Trophoblast cell (in vitro differentiated cells and primary cell): ENCODE measurements at regions not wholly inside any gene's neighbourhood (a gene's known extent, or its start where the extent isn't known, plus 50 kb on each side); places are given as distances from the start of the nearest gene placed in this dataset.
"Not testable (repeated sequence)": the region's sequence is repeated elsewhere in the genome, so short reads cannot be mapped to it uniquely, and the experiment has no call there.

ENCODE experiments used
- DNase-seq, 2 donors: peaks; one replicate each; pipeline ENCODE4 v3.0.0-alpha.2; 2016
- H2AFZ ChIP-seq: 2 replicates; pipeline ENCODE4 v1.6.1; 2013; ENCODE audit warnings: low read length, moderate library complexity, mild to moderate bottlenecking; ENCODE audit not compliant: insufficient read depth, poor library complexity
- H2AK5ac ChIP-seq: 2 replicates; pipeline ENCODE4 v1.6.1; 2013; ENCODE audit warnings: mild to moderate bottlenecking, low read length
- H2BK120ac ChIP-seq: 2 replicates; pipeline ENCODE4 v1.6.1; 2013; ENCODE audit warnings: low read length, mild to moderate bottlenecking, moderate library complexity; ENCODE audit not compliant: insufficient read depth, poor library complexity
- H2BK12ac ChIP-seq: 2 replicates; pipeline ENCODE4 v1.6.1; 2013; ENCODE audit warnings: mild to moderate bottlenecking, low read length, moderate library complexity
- H2BK5ac ChIP-seq: 2 replicates; pipeline ENCODE4 v1.6.1; 2013; ENCODE audit warnings: low read length, low read depth, moderate library complexity, mild to moderate bottlenecking; ENCODE audit not compliant: poor library complexity
- H3K14ac ChIP-seq: 2 replicates; pipeline ENCODE4 v1.6.1; 2013; ENCODE audit warnings: mild to moderate bottlenecking, low read length
- H3K18ac ChIP-seq: 2 replicates; pipeline ENCODE4 v1.6.1; 2013; ENCODE audit warnings: mild to moderate bottlenecking, low read length
- H3K23ac ChIP-seq: 2 replicates; pipeline ENCODE4 v1.6.1; 2013; ENCODE audit warnings: low read length
- H3K27ac ChIP-seq: 2 replicates; pipeline ENCODE4 v1.5.1; 2013; ENCODE audit warnings: low read depth, mild to moderate bottlenecking, inconsistent platforms, low read length, moderate library complexity
- H3K27me3 ChIP-seq: 2 replicates; pipeline ENCODE4 v1.6.1; 2013; ENCODE audit warnings: inconsistent platforms, mild to moderate bottlenecking, low read length, moderate library complexity; ENCODE audit not compliant: insufficient read depth
- H3K36me3 ChIP-seq, 2 experiments: 1 replicate in 1 of 2; 2 replicates in 1 of 2; pipeline ENCODE4 v1.6.1; 2013; ENCODE audit warnings: low read length in 2 of 2, mild to moderate bottlenecking in 2 of 2, moderate library complexity in 1 of 2; ENCODE audit not compliant: insufficient read depth in 2 of 2, control insufficient read depth in 1 of 2
- H3K4ac ChIP-seq: 2 replicates; pipeline ENCODE4 v1.6.1; 2013; ENCODE audit warnings: low read depth, mild to moderate bottlenecking, low read length, moderate library complexity
- H3K4me1 ChIP-seq, 2 experiments: 1 replicate in 1 of 2; 2 replicates in 1 of 2; pipeline ENCODE4 v1.6.1; 2013; ENCODE audit warnings: low read length in 2 of 2, mild to moderate bottlenecking in 2 of 2, moderate library complexity in 1 of 2; ENCODE audit not compliant: insufficient read depth in 2 of 2, control insufficient read depth in 1 of 2
- H3K4me2 ChIP-seq: 2 replicates; pipeline ENCODE4 v1.6.1; 2013; ENCODE audit warnings: inconsistent platforms, mild to moderate bottlenecking, low read length, moderate library complexity
- H3K4me3 ChIP-seq: 2 replicates; pipeline ENCODE4 v1.5.1; 2013; ENCODE audit warnings: mild to moderate bottlenecking, low read depth, low read length, inconsistent platforms
- H3K79me1 ChIP-seq: one replicate; pipeline ENCODE4 v1.6.1; 2013; ENCODE audit warnings: low read length
- H3K79me2 ChIP-seq: 2 replicates; pipeline ENCODE4 v1.6.1; 2013; ENCODE audit warnings: low read length, mild to moderate bottlenecking; ENCODE audit not compliant: control insufficient read depth, insufficient read depth, poor library complexity
- H3K9ac ChIP-seq: 2 replicates; pipeline ENCODE4 v1.6.1; 2013; ENCODE audit warnings: mild to moderate bottlenecking, low read length
- H3K9me3 ChIP-seq: 2 replicates; pipeline ENCODE4 v1.6.1; 2013; ENCODE audit warnings: low read depth, mild to moderate bottlenecking, control low read depth, inconsistent platforms, low read length; ENCODE audit not compliant: insufficient read depth
- H4K12ac ChIP-seq: 2 replicates; pipeline ENCODE4 v1.6.1; 2013; ENCODE audit warnings: low read depth, mild to moderate bottlenecking, low read length, moderate library complexity
- H4K8ac ChIP-seq: 2 replicates; pipeline ENCODE4 v1.6.1; 2013; ENCODE audit warnings: low read depth, mild to moderate bottlenecking, low read length, moderate library complexity
- H4K91ac ChIP-seq: one replicate; pipeline ENCODE4 v1.6.1; 2013; ENCODE audit warnings: low read depth, mild to moderate bottlenecking, low read length, moderate library complexity
- WGBS: extraction: QIAGEN DNeasy Blood & Tissue Kit; methylation state at CpG from one replicate; pipeline ENCODE4 v1.1.7; 2013; ENCODE audit warnings: missing lambda C conversion rate; ENCODE audit not compliant: insufficient read length, insufficient coverage; ENCODE audit errors: extremely low coverage; 5-methylcytosine and 5-hydroxymethylcytosine counted together

- Histone ChIP-seq H3K4ac (no peak overlapping the region), H3K79me1 (no peaks in the 10 kb centered on the region), H3K4me3 (no peak overlapping the region), H3K79me2 (no peaks in the 10 kb centered on the region), H3K27me3 (no peaks in the 10 kb centered on the region), H3K36me3 (no peaks in the 10 kb centered on the region), H2BK5ac (no peak overlapping the region), H4K8ac (no peak overlapping the region), H3K9me3 (peaks cover 3% of the 10 kb centered on the region), H3K4me2 (no peak overlapping the region), H3K9ac (no peak overlapping the region), H2BK120ac (no peak overlapping the region), H3K23ac (no peak overlapping the region), H3K4me1 (no peaks in the 10 kb centered on the region), H3K14ac (no peak overlapping the region), H3K27ac (no peak overlapping the region), H2BK12ac (no peak overlapping the region), H2AFZ (no peak overlapping the region), H4K12ac (no peak overlapping the region), H4K91ac (no peak overlapping the region), H2AK5ac (no peak overlapping the region), H3K18ac (no peak overlapping the region)
- no peak for DNase-seq
- WGBS = no CpG with 5 or more reads among the region's 5 CpGs
Measured at GRCh38 chr2:129565551-129566109, 413.8 kb upstream of the RAB6C start.

- no CpG with 5 or more reads among the region's 2 CpGs for WGBS
- H3K27ac ChIP-seq = not testable (repeated sequence)
Measured at GRCh38 chr2:129570812-129571211, 408.7 kb upstream of the RAB6C start.

DNA sequence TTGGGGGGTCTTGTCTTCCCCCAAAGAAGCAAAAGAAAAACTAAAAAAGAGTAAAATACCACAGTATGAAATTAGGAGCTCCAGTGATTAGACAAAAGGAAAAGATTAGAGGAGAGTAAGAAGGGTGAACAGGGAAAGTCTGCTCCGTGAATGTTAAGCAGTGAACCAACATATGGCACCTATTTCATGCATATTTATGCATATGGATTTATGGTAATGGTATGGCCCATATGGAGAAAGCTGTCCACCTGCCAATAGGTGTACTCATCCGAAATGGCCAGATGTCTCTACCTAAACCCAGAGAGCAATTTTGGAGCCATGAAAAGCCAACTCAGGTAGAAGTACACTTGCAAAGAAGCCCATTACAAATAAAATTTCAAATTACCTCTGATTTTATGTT, 404.0 kb upstream of the RAB6C start:
- no peak overlapping the region for H2BK120ac ChIP-seq
- H3K36me3 ChIP-seq = no peaks in the 10 kb centered on the region
- H3K27ac ChIP-seq = no peak overlapping the region
- no peaks in the 10 kb centered on the region for H3K4me1 ChIP-seq
- H4K8ac ChIP-seq = no peak overlapping the region
- H3K9me3 ChIP-seq = no peaks in the 10 kb centered on the region
- no peak overlapping the region for H2BK5ac ChIP-seq
- H3K4me3 ChIP-seq = no peak overlapping the region
- no peak overlapping the region for H2AK5ac ChIP-seq
- H3K18ac ChIP-seq = no peak overlapping the region
- no peak overlapping the region for H2BK12ac ChIP-seq
- H3K4me2 ChIP-seq = no peak overlapping the region
- H3K23ac ChIP-seq = no peak overlapping the region
- no peak overlapping the region for H4K12ac ChIP-seq
- H3K4ac ChIP-seq = no peak overlapping the region
- H3K79me2 ChIP-seq = no peaks in the 10 kb centered on the region
- H3K79me1 ChIP-seq = no peaks in the 10 kb centered on the region
- no peak overlapping the region for H2AFZ ChIP-seq
- no peak for DNase-seq
- H3K9ac ChIP-seq = no peak overlapping the region
- H3K27me3 ChIP-seq = no peaks in the 10 kb centered on the region
- H3K14ac ChIP-seq = no peak overlapping the region
- no peak overlapping the region for H4K91ac ChIP-seq
- WGBS = no CpG with 5 or more reads among the region's 2 CpGs

More at GRCh38 chr2:129570812-129571211, 408.7 kb upstream of the RAB6C start:
- not testable (repeated sequence) for H2AK5ac ChIP-seq, H3K4ac ChIP-seq, H2AFZ ChIP-seq, H2BK12ac ChIP-seq, H3K36me3 ChIP-seq, H3K4me2 ChIP-seq, DNase-seq, H3K4me1 ChIP-seq, H3K79me1 ChIP-seq, H2BK5ac ChIP-seq, H3K4me3 ChIP-seq, H3K9me3 ChIP-seq, H3K9ac ChIP-seq, H2BK120ac ChIP-seq, H3K23ac ChIP-seq, H3K79me2 ChIP-seq, H3K14ac ChIP-seq, H4K8ac ChIP-seq, H4K91ac ChIP-seq, H3K18ac ChIP-seq, H4K12ac ChIP-seq, H3K27me3 ChIP-seq

- Histone ChIP-seq H3K18ac (no peak overlapping the region), H3K23ac (no peak overlapping the region), H3K9ac (no peak overlapping the region), H3K27me3 (no peaks in the 10 kb centered on the region), H3K4ac (no peak overlapping the region), H3K9me3 (peaks cover 3% of the 10 kb centered on the region), H3K79me2 (no peaks in the 10 kb centered on the region), H3K14ac (no peak overlapping the region), H3K79me1 (no peaks in the 10 kb centered on the region), H2BK120ac (no peak overlapping the region), H3K4me2 (no peak overlapping the region), H4K12ac (no peak overlapping the region), H2AK5ac (no peak overlapping the region), H4K91ac (no peak overlapping the region), H3K4me1 (no peaks in the 10 kb centered on the region), H3K4me3 (no peak overlapping the region), H3K27ac (no peak overlapping the region), H2AFZ (no peak overlapping the region), H2BK5ac (no peak overlapping the region), H4K8ac (no peak overlapping the region), H3K36me3 (no peaks in the 10 kb centered on the region), H2BK12ac (no peak overlapping the region)
- DNase-seq = no peak
- WGBS = no CpG with 5 or more reads among the region's 4 CpGs
Measured at GRCh38 chr2:129575880-129576279, 403.6 kb upstream of the RAB6C start.
